PC-3 (cell line): ENCODE measurements at regions not wholly inside any gene's neighbourhood (a gene's known extent, or its start where the extent isn't known, plus 50 kb on each side); places are given as distances from the start of the nearest gene placed in this dataset.

Source experiments
- ATAC-seq: fragments of 200-7000 bp; cut with Tn5 transposase; 2 replicates; pipeline ENCODE4 v1.9.1; 2020; ENCODE audit warnings: mild to moderate bottlenecking, moderate library complexity
- BruUV-seq: library from RNA; stranded (reverse); fragments of 400-500 nt; replicated peaks from 2 replicates; lab custom pipeline; 2021; lab: Mats Ljungman, UMichigan
- CTCF ChIA-PET: fragments of 300-600 bp; sonication (Branson Sonifier 250); formaldehyde crosslinking; loops from one replicate; lab custom pipeline; 2022; ENCODE audit warnings: antibody characterized with exemption; lab: Charles Lee
- POLR2A ChIA-PET: fragments of 300-600 bp; sonication (Branson Sonifier 250); formaldehyde crosslinking; loops from one replicate; lab custom pipeline; 2022; ENCODE audit warnings: antibody characterized with exemption; ENCODE audit not compliant: unreplicated experiment; lab: Charles Lee
- DNase-seq: peaks from one replicate; pipeline ENCODE4 v3.0.0-alpha.2; 2015
- H2AFZ ChIP-seq: fragments of 300-600 bp; sonication (generic); 2 replicates; pipeline ENCODE4 v1.6.0; 2016; ENCODE audit warnings: antibody characterized with exemption, low read length
- H3F3A ChIP-seq: fragments of 300-600 bp; sonication (generic); one replicate; pipeline ENCODE4 v1.6.0; 2017; ENCODE audit warnings: antibody characterized with exemption, low read length, control low read depth, mild to moderate bottlenecking; ENCODE audit not compliant: unreplicated experiment
- H3K27ac ChIP-seq: fragments of 300-600 bp; sonication (generic); 2 replicates; pipeline ENCODE4 v1.5.1; 2016; ENCODE audit warnings: mild to moderate bottlenecking, low read length
- H3K27me3 ChIP-seq: fragments of 300-600 bp; sonication (generic); 2 replicates; pipeline ENCODE4 v1.6.1; 2016; ENCODE audit warnings: low read length, mixed read lengths
- H3K36me3 ChIP-seq: fragments of 300-600 bp; sonication (generic); 2 replicates; pipeline ENCODE4 v1.6.1; 2016; ENCODE audit warnings: low read depth, mixed run types, low read length, mixed read lengths
- H3K4me1 ChIP-seq: fragments of 300-600 bp; sonication (generic); 2 replicates; pipeline ENCODE4 v1.5.1; 2016; ENCODE audit warnings: low read length; ENCODE audit not compliant: insufficient read depth
- H3K4me2 ChIP-seq: fragments of 300-600 bp; sonication (generic); 2 replicates; pipeline ENCODE4 v1.6.0; 2016; ENCODE audit warnings: low read length
- H3K4me3 ChIP-seq: fragments of 300-600 bp; sonication (generic); 2 replicates; pipeline ENCODE4 v1.5.1; 2016; ENCODE audit warnings: mild to moderate bottlenecking, low read length, mixed read lengths
- H3K79me2 ChIP-seq: fragments of 300-600 bp; sonication (generic); 2 replicates; pipeline ENCODE4 v1.6.1; 2017; ENCODE audit warnings: low read length, mixed read lengths
- H3K9ac ChIP-seq: fragments of 300-600 bp; sonication (generic); 2 replicates; pipeline ENCODE4 v1.6.0; 2016; ENCODE audit warnings: mild to moderate bottlenecking, low read length
- H3K9me2 ChIP-seq: fragments of 300-600 bp; sonication (generic); replicated peaks from 2 replicates; pipeline ENCODE4 v1.6.1; 2016; ENCODE audit warnings: mixed run types, low read length, mixed read lengths
- H3K9me3 ChIP-seq: fragments of 300-600 bp; sonication (generic); 2 replicates; pipeline ENCODE4 v1.6.1; 2016; ENCODE audit warnings: low read length, mixed read lengths
- H4K20me1 ChIP-seq: fragments of 300-600 bp; sonication (generic); 2 replicates; pipeline ENCODE4 v1.6.1; 2016; ENCODE audit warnings: low read length, mixed read lengths
- CTCF ChIP-seq: fragments of 300-600 bp; sonication (generic); conservative IDR thresholded peaks from 2 replicates; pipeline ENCODE4 v1.5.1; 2017; ENCODE audit warnings: antibody characterized with exemption, low read depth, mild to moderate bottlenecking, low read length
- EZH2 ChIP-seq: fragments of 300-600 bp; sonication (generic); IDR thresholded peaks from one replicate; pipeline ENCODE4 v1.6.1; 2017; ENCODE audit warnings: antibody characterized with exemption, mild to moderate bottlenecking, low read length; ENCODE audit not compliant: unreplicated experiment
- EZH2phosphoT487 ChIP-seq: fragments of 300-600 bp; sonication (generic); IDR thresholded peaks from 2 replicates; pipeline ENCODE4 v1.6.1; 2018; ENCODE audit warnings: mild to moderate bottlenecking, antibody characterized with exemption, low read length, borderline replicate concordance
- intact Hi-C: fragments of 100-400 bp; cut with micrococcal nuclease; formaldehyde crosslinking; loops from 2 replicates; pipeline ENCODE4 v1.9.0; 2023

- TF ChIP-seq CTCF (no peak), EZH2phosphoT487 (no peak), EZH2 (no peak)
- ChIA-PET POLR2A (no interaction called here), CTCF (no interaction called here)
- Histone ChIP-seq H3F3A (no peaks in the 10 kb centered on the region), H3K79me2 (no peaks in the 10 kb centered on the region), H3K4me1 (peaks cover 26% of the 10 kb centered on the region), H3K27me3 (no peaks in the 10 kb centered on the region), H3K9ac (no peak overlapping the region), H3K9me2 (no peaks in the 10 kb centered on the region), H3K36me3 (no peaks in the 10 kb centered on the region), H3K27ac (no peak overlapping the region), H2AFZ (no peak overlapping the region), H3K9me3 (no peaks in the 10 kb centered on the region), H4K20me1 (no peaks in the 10 kb centered on the region), H3K4me3 (no peak overlapping the region), H3K4me2 (no peak overlapping the region)
- BruUV-seq, result no TSS peak
- intact Hi-C loops, result no loop called here
- no peak for ATAC-seq
- no peak for DNase-seq
These were observed 267.5 kb upstream of the SLC8A1 start for GRCh38 chr2:40719414-40719813.

GRCh38 chr2:40721595-40721994 lies 269.7 kb upstream of the SLC8A1 start:
- Histone ChIP-seq H3K9me3 (no peaks in the 10 kb centered on the region), H3K4me2 (no peak overlapping the region), H3K9me2 (no peaks in the 10 kb centered on the region), H3K4me3 (no peak overlapping the region), H3K9ac (no peak overlapping the region), H3K4me1 (peaks cover 22% of the 10 kb centered on the region), H4K20me1 (no peaks in the 10 kb centered on the region), H3K79me2 (no peaks in the 10 kb centered on the region), H3K27ac (no peak overlapping the region), H3K27me3 (no peaks in the 10 kb centered on the region), H3K36me3 (no peaks in the 10 kb centered on the region), H2AFZ (no peak overlapping the region), H3F3A (no peaks in the 10 kb centered on the region)
- POLR2A ChIA-PET, result no interaction called here
- intact Hi-C loops, result no loop called here
- CTCF ChIA-PET, result no interaction called here
- peak; percentile 76 for ATAC-seq
- no TSS peak for BruUV-seq
- DNase-seq, result peak; percentile 64
- TF ChIP-seq EZH2phosphoT487 (no peak), CTCF (no peak), EZH2 (no peak)

GRCh38 chr2:40723194-40723593 lies 271.3 kb upstream of the SLC8A1 start:
- ChIA-PET CTCF (no interaction called here), POLR2A (no interaction called here)
- no peak for ATAC-seq
- H3K4me1 ChIP-seq, result peaks cover 10% of the 10 kb centered on the region; the same call in 1 of the 2 replicates
- no peaks in the 10 kb centered on the region for H4K20me1 ChIP-seq
- no peak overlapping the region for H2AFZ ChIP-seq
- intact Hi-C loops, result no loop called here
- H3K27ac ChIP-seq, result no peak overlapping the region
- H3K9me2 ChIP-seq, result no peaks in the 10 kb centered on the region
- H3K9me3 ChIP-seq, result no peaks in the 10 kb centered on the region
- no peak overlapping the region for H3K9ac ChIP-seq
- TF ChIP-seq EZH2phosphoT487 (no peak), EZH2 (no peak), CTCF (no peak)
- no peaks in the 10 kb centered on the region for H3F3A ChIP-seq
- DNase-seq, result no peak
- no peaks in the 10 kb centered on the region for H3K27me3 ChIP-seq
- no peaks in the 10 kb centered on the region for H3K36me3 ChIP-seq
- H3K79me2 ChIP-seq, result no peaks in the 10 kb centered on the region
- no TSS peak for BruUV-seq
- no peak overlapping the region for H3K4me3 ChIP-seq
- no peak overlapping the region for H3K4me2 ChIP-seq
